Upper lobe of left lung (tissue), 6 donors: ENCODE measurements at regions not wholly inside any gene's neighbourhood (a gene's known extent, or its start where the extent isn't known, plus 50 kb on each side); places are given as distances from the start of the nearest gene placed in this dataset.

Source experiments
- ATAC-seq, 2 donors: fragments of 200-7000 bp; cut with Tn5 transposase; one replicate each; pipeline ENCODE4 v1.9.1; 2022; ENCODE audit warnings: mild to moderate bottlenecking in 2 of 2, moderate library complexity in 2 of 2; ENCODE audit not compliant: low FRiP score in 2 of 2
- DNase-seq, 2 donors: peaks; one replicate each; pipeline ENCODE4 v3.0.0-alpha.2; 2019 to 2020
- H3K27ac ChIP-seq, 4 donors: fragments of 200-600 bp; sonication (generic); one replicate each; pipeline ENCODE4 v1.5.1; 2016 to 2019
- H3K27me3 ChIP-seq, 4 donors: fragments of 200-600 bp; sonication (generic); one replicate each; pipeline ENCODE4 v1.5.1; 2017 to 2019
- H3K36me3 ChIP-seq, 4 donors: fragments of 200-600 bp; sonication (generic); one replicate each; pipeline ENCODE4 v1.5.1; 2016 to 2019
- H3K4me1 ChIP-seq, 4 donors: fragments of 200-600 bp; sonication (generic); one replicate each; pipeline ENCODE4 v1.5.1; 2018 to 2019
- H3K4me3 ChIP-seq, 4 donors: fragments of 200-600 bp; sonication (generic); one replicate each; pipeline ENCODE4 v1.5.1; 2017 to 2019; ENCODE audit warnings: mild to moderate bottlenecking in 2 of 4, moderate library complexity in 1 of 4
- H3K9me3 ChIP-seq, 4 donors: fragments of 200-600 bp; sonication (generic); one replicate each; pipeline ENCODE4 v1.5.1; 2018 to 2019
- CTCF ChIP-seq, 6 experiments: fragments of 450-650 bp in 4 of 6; fragments of 200-600 bp in 2 of 6; sonication (generic) in 2 of 6; IDR thresholded peaks; one replicate each; pipeline ENCODE4 v1.5.1; 2016 to 2019; ENCODE audit warnings: antibody characterized with exemption in 6 of 6
- EP300 ChIP-seq, 4 donors: sonication (generic); formaldehyde crosslinking; IDR thresholded peaks; one replicate each; pipeline ENCODE4 v1.5.1; 2017; ENCODE audit warnings: antibody characterized with exemption in 4 of 4, control low read depth in 2 of 4
- POLR2A ChIP-seq, 4 donors: fragments of 450-650 bp; IDR thresholded peaks; one replicate each; pipeline ENCODE4 v1.5.1; 2016 to 2017; ENCODE audit warnings: antibody characterized with exemption in 4 of 4, mild to moderate bottlenecking in 2 of 4
- POLR2AphosphoS5 ChIP-seq, 2 donors: sonication (generic); formaldehyde crosslinking; IDR thresholded peaks; one replicate each; pipeline ENCODE4 v1.5.1; 2017; ENCODE audit warnings: antibody characterized with exemption in 2 of 2
- WGBS, 2 donors: methylation state at CpG; one replicate each; pipeline ENCODE4 v1.1.5; 2017 to 2018; 5-methylcytosine and 5-hydroxymethylcytosine counted together
- donor health status: DM: no; HTN: no; CAD: no; lungs with moderate emphysema.
- donor health status: DM: no; HTN: yes; CAD: no; lungs with severe emphysema.

GRCh38 chr11:57073128-57073527 is 84.4 kb downstream of the OR5AK2 start:
- WGBS, 2 donors = 87 to 91% methylated on average over 3 of the region's 3 CpGs
- Histone ChIP-seq H3K27ac (peak overlapping the region in 1 of 4 donors; percentile 37), H3K4me3 (no peak overlapping the region), H3K36me3 (no peaks in the 10 kb centered on the region), H3K9me3 (no peaks in the 10 kb centered on the region), H3K4me1 (peaks cover 0 to 16% (median 7%) of the 10 kb centered on the region in 4 donors), H3K27me3 (no peaks in the 10 kb centered on the region)
- no peak for TF ChIP-seq POLR2AphosphoS5 (IDR thresholded peaks at IDR 0.05)
- no peak for TF ChIP-seq EP300 (IDR thresholded peaks at IDR 0.05)
- TF ChIP-seq CTCF (IDR thresholded peaks at IDR 0.05) = no peak
- TF ChIP-seq POLR2A (IDR thresholded peaks at IDR 0.05) = no peak
- DNase-seq (no peak), ATAC-seq (peak in 1 of 2 donors; percentile 9)

DNA sequence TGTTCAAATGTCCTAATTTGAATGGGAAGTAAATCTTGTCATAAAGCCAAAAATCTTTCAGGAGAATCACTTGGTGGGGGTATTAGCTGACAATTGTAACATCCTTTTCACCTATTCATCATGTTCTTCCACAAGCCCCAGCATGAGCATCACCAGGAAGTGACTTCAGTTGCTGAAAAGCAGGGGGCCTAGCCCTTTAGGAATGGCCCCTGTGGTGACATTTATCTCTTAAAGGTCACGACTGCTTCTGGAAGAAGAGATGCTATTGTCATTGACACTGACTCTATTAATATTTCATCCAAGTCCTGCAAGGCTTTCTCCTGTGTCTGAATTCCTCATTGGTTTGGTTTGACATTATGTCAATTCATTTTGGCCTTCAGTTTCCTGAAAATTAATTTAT is 92.6 kb downstream of the OR5AK2 start:
- no peaks in the 10 kb centered on the region for H3K27me3 ChIP-seq
- H3K9me3 ChIP-seq = no peaks in the 10 kb centered on the region
- no peak for ATAC-seq
- no peak for TF ChIP-seq POLR2A (IDR thresholded peaks at IDR 0.05)
- no peak for TF ChIP-seq POLR2AphosphoS5 (IDR thresholded peaks at IDR 0.05)
- TF ChIP-seq CTCF (IDR thresholded peaks at IDR 0.05) = no peak
- no peak for TF ChIP-seq EP300 (IDR thresholded peaks at IDR 0.05)
- H3K27ac ChIP-seq = no peak overlapping the region
- H3K4me3 ChIP-seq = no peak overlapping the region
- H3K4me1 ChIP-seq = no peaks in the 10 kb centered on the region
- WGBS, 2 donors = 70 to 100% methylated on average over 1 of the region's 1 CpG
- H3K36me3 ChIP-seq = no peaks in the 10 kb centered on the region
- no peak for DNase-seq

GRCh38 chr11:57082125-57082524 is 93.4 kb downstream of the OR5AK2 start:
- Histone ChIP-seq H3K9me3 (no peaks in the 10 kb centered on the region), H3K27me3 (no peaks in the 10 kb centered on the region), H3K4me3 (no peak overlapping the region), H3K4me1 (no peaks in the 10 kb centered on the region), H3K36me3 (no peaks in the 10 kb centered on the region), H3K27ac (no peak overlapping the region)
- WGBS, 2 donors = 81 to 94% methylated on average over 1 of the region's 1 CpG
- DNase-seq (no peak), ATAC-seq (no peak)
- TF ChIP-seq CTCF (IDR thresholded peaks at IDR 0.05) (no peak), POLR2A (IDR thresholded peaks at IDR 0.05) (no peak), POLR2AphosphoS5 (IDR thresholded peaks at IDR 0.05) (no peak), EP300 (IDR thresholded peaks at IDR 0.05) (no peak)

- 62 to 73% methylated on average over 2 of the region's 2 CpGs for WGBS, 2 donors
- Histone ChIP-seq H3K4me1 (no peaks in the 10 kb centered on the region), H3K9me3 (no peaks in the 10 kb centered on the region), H3K4me3 (no peak overlapping the region), H3K36me3 (no peaks in the 10 kb centered on the region), H3K27ac (no peak overlapping the region), H3K27me3 (no peaks in the 10 kb centered on the region)
- ATAC-seq = no peak
- TF ChIP-seq EP300 (IDR thresholded peaks at IDR 0.05) = no peak
- TF ChIP-seq POLR2AphosphoS5 (IDR thresholded peaks at IDR 0.05) = no peak
- TF ChIP-seq CTCF (IDR thresholded peaks at IDR 0.05) = no peak
- TF ChIP-seq POLR2A (IDR thresholded peaks at IDR 0.05) = no peak
- no peak for DNase-seq
Observed at GRCh38 chr11:57083641-57084385, 95.1 kb downstream of the OR5AK2 start.

DNA sequence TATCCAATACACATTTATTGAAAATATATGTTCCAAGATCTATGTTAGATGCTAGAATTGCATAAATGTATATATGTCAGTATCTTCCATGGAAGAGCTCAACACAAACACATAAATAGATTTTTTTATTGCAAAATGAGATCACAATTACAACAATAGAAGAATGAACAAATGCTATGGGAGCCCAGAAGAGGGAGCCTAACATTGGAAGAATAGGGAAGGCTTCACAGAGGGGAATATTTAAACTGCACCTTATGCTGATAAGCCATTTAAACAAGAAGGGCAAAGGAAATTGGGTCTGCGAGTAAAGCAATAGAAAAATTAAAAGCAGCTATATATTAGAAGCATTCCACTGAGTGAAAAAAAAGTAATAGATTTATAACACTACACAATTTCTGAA is 96.1 kb upstream of the LRRC55 start:
- DNase-seq = no peak
- H3K36me3 ChIP-seq = no peaks in the 10 kb centered on the region
- no peak overlapping the region for H3K4me3 ChIP-seq
- TF ChIP-seq POLR2AphosphoS5 (IDR thresholded peaks at IDR 0.05) (no peak), EP300 (IDR thresholded peaks at IDR 0.05) (no peak)
- H3K27me3 ChIP-seq = no peaks in the 10 kb centered on the region
- no peak overlapping the region for H3K27ac ChIP-seq
- no peaks in the 10 kb centered on the region for H3K9me3 ChIP-seq
- no peaks in the 10 kb centered on the region for H3K4me1 ChIP-seq
- WGBS, 2 donors = 27 to 44% methylated on average over 1 of the region's 1 CpG
- ATAC-seq = no peak
